Activated B cell treated with CpG ODN at 0.5 μM for 24 hours (primary cell): ENCODE measurements at regions not wholly inside any gene's neighbourhood (a gene's known extent, or its start where the extent isn't known, plus 50 kb on each side); places are given as distances from the start of the nearest gene placed in this dataset.

ENCODE experiments used
- ATAC-seq: fragments of 200-7000 bp; cut with Tn5 transposase; one replicate; pipeline ENCODE4 v1.10.0; 2021; ENCODE audit warnings: low read depth, mild to moderate bottlenecking, moderate library complexity
- CTCF ChIA-PET: fragments of 350-600 bp; sonication (Branson Sonifier 250); formaldehyde crosslinking; loops from one replicate; lab custom pipeline; 2021; ENCODE audit warnings: antibody characterized with exemption; lab: Charles Lee
- POLR2A ChIA-PET: fragments of 350-600 bp; sonication (Branson Sonifier 250); formaldehyde crosslinking; loops from one replicate; lab custom pipeline; 2021; ENCODE audit warnings: antibody characterized with exemption; lab: Charles Lee
- DNase-seq: peaks from one replicate; pipeline ENCODE4 v3.0.0; 2022
- H3K27ac Mint-ChIP-seq: one replicate; pipeline ENCODE4 v1.8.0; 2020; ENCODE audit warnings: mixed read lengths
- H3K27me3 Mint-ChIP-seq: one replicate; pipeline ENCODE4 v1.8.0; 2021; ENCODE audit warnings: mixed read lengths
- H3K36me3 Mint-ChIP-seq: one replicate; pipeline ENCODE4 v1.8.0; 2021; ENCODE audit warnings: low read depth, mixed read lengths
- H3K4me1 Mint-ChIP-seq: one replicate; pipeline ENCODE4 v1.8.0; 2021; ENCODE audit warnings: mixed read lengths
- H3K4me3 Mint-ChIP-seq: one replicate; pipeline ENCODE4 v1.8.0; 2020; ENCODE audit warnings: mild to moderate bottlenecking, mixed read lengths
- H3K9me3 Mint-ChIP-seq: one replicate; pipeline ENCODE4 v1.8.0; 2020; ENCODE audit warnings: mixed read lengths
- intact Hi-C: fragments of 100-400 bp; cut with micrococcal nuclease; formaldehyde crosslinking; loops from one replicate; pipeline ENCODE4 v1.15.1; 2024
- TF ChIP-seq, protein P1 (sequence below): fragments of 200-600 bp; IDR thresholded peaks from one replicate; pipeline ENCODE4 v1.8.0; 2022; ENCODE audit warnings: antibody characterized with exemption, mild to moderate bottlenecking

DNA sequence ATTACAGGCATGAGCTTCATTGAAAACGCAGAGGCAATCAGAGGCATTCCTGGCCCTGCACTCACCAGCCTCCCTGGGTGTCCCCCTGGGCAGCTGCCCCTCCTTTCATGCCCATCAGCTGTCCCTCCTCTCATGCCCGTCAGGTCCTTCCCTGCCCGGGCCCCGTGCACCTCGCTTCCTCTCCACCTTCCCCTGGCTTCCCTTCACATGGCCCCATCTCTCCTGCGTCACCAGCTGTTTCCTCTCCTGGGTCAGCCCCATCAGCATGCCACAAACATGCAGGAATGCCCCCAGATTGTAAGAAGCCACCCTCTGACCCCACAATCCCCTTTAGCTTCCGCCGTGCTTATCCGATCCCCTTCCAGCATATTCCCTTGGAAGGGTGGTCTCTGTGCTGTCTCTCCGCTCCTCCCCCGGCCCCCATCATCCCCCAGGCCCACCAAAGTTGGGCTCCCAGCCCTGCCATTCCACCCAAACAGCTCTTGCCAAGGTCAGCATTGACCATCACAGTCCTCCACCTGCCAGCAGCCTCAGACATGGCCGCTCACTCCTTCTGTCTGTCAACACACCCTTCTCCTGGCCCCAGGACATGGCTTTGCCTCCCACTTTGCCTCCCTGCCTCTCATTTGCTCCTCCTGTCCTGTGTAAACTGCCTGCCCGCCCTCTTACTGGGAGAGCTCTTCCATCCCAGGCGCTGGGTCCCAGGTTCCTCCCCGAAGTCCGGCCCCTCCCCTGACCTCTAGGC, 98.6 kb upstream of the IER5L start:
- CTCF ChIA-PET: interaction anchor here (1.0 kb wide), 1 partner anchor 145 kb away, joined by 3 read pairs; no protein-coding TSS in a partner anchor
- H3K27me3 Mint-ChIP-seq: peaks cover 47% of the 10 kb centered on the region
- intact Hi-C loops: no loop called here
- no peaks in the 10 kb centered on the region for H3K36me3 Mint-ChIP-seq
- POLR2A ChIA-PET: no interaction called here
- H3K4me1 Mint-ChIP-seq: peaks cover 4% of the 10 kb centered on the region
- no peak overlapping the region for H3K27ac Mint-ChIP-seq
- ATAC-seq (no peak), DNase-seq (peak; percentile 7)
- no peak overlapping the region for H3K4me3 Mint-ChIP-seq
- TF ChIP-seq, protein P1, sequence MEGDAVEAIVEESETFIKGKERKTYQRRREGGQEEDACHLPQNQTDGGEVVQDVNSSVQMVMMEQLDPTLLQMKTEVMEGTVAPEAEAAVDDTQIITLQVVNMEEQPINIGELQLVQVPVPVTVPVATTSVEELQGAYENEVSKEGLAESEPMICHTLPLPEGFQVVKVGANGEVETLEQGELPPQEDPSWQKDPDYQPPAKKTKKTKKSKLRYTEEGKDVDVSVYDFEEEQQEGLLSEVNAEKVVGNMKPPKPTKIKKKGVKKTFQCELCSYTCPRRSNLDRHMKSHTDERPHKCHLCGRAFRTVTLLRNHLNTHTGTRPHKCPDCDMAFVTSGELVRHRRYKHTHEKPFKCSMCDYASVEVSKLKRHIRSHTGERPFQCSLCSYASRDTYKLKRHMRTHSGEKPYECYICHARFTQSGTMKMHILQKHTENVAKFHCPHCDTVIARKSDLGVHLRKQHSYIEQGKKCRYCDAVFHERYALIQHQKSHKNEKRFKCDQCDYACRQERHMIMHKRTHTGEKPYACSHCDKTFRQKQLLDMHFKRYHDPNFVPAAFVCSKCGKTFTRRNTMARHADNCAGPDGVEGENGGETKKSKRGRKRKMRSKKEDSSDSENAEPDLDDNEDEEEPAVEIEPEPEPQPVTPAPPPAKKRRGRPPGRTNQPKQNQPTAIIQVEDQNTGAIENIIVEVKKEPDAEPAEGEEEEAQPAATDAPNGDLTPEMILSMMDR: no peak
- H3K9me3 Mint-ChIP-seq: no peaks in the 10 kb centered on the region

DNA sequence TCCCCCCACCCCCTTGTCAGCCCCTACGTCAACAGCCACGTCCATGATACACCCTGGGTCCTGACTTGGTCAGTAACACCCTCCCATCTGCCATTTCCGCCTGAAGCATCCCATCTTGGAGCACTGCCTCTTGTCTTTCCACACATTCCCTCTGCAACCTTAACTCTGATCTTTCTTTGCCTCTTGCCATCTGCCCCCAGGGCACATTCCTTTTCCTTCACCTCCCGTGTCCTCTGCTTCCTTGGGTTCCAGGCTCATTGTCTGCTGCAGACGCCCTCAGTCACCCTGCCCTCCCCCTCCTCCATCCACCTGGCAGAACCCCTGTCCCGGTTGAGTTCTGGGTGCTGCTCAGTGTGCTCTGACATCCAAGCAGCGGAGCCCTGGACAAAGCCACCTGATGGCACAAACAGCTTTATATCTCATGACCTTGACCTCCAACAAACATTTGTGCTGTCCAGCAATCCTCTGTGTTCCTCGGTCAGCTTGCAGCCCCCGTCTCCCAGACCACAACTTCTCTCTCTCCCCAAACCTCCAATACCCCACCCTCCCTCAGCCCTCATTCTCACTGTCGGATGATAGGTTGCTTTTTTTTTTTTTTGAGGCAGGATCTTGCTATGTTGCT, 97.7 kb upstream of the IER5L start:
- ATAC-seq (no peak), DNase-seq (peak; percentile 7)
- TF ChIP-seq, protein P1: no peak
- Mint-ChIP-seq H3K9me3 (no peaks in the 10 kb centered on the region), H3K4me1 (peaks cover 13% of the 10 kb centered on the region), H3K27me3 (peaks cover 51% of the 10 kb centered on the region), H3K36me3 (no peaks in the 10 kb centered on the region), H3K4me3 (no peak overlapping the region), H3K27ac (no peak overlapping the region)
- intact Hi-C loops: no loop called here
- POLR2A ChIA-PET: no interaction called here
- CTCF ChIA-PET: interaction anchor here (1.0 kb wide), 1 partner anchor 144 kb away, joined by 3 read pairs; no protein-coding TSS in a partner anchor

DNA sequence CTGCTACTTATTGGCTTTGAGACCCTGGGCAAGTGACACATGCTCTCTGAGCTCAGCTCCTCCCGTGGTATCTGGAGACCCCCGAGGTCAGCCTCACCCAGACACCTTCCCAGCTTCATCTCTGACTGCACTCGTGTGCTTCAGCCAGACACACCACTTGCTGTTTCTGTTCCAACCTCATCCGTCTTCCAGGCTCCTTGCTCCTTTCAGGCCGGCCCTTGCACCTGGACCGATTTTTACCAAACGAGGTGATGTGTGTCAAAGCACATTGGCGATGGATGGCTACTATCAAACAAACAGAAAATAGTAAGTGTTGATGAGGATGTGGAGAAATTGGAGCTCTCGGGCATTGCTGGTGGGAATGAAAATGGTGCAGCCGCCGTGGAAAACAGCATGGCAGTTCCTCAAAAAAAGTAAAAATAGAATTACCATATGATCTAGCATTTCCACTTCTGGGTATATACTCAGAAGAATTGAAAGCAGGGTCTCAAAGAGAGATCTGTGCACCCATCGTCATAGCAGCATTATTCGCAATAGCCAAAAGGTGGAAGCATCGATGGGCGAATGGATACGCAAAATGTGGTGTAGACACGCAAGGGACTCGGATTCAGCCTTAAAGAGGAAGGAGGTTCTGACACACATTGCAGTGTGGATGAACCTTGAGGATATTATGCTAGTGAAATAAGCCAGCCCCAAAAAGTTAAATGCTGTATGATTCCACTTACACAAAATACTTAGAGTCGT, 96.1 kb upstream of the IER5L start:
- CTCF ChIA-PET: no interaction called here
- peaks cover 22% of the 10 kb centered on the region for H3K4me1 Mint-ChIP-seq
- intact Hi-C loops: no loop called here
- H3K27ac Mint-ChIP-seq: no peak overlapping the region
- H3K36me3 Mint-ChIP-seq: no peaks in the 10 kb centered on the region
- ATAC-seq (no peak), DNase-seq (no peak)
- TF ChIP-seq, protein P1: no peak
- POLR2A ChIA-PET: interaction anchor here (0.6 kb wide), 1 partner anchor 456 kb away, joined by 7 read pairs; no protein-coding TSS in a partner anchor
- H3K9me3 Mint-ChIP-seq: no peaks in the 10 kb centered on the region
- H3K4me3 Mint-ChIP-seq: no peak overlapping the region
- peaks cover 51% of the 10 kb centered on the region for H3K27me3 Mint-ChIP-seq

DNA sequence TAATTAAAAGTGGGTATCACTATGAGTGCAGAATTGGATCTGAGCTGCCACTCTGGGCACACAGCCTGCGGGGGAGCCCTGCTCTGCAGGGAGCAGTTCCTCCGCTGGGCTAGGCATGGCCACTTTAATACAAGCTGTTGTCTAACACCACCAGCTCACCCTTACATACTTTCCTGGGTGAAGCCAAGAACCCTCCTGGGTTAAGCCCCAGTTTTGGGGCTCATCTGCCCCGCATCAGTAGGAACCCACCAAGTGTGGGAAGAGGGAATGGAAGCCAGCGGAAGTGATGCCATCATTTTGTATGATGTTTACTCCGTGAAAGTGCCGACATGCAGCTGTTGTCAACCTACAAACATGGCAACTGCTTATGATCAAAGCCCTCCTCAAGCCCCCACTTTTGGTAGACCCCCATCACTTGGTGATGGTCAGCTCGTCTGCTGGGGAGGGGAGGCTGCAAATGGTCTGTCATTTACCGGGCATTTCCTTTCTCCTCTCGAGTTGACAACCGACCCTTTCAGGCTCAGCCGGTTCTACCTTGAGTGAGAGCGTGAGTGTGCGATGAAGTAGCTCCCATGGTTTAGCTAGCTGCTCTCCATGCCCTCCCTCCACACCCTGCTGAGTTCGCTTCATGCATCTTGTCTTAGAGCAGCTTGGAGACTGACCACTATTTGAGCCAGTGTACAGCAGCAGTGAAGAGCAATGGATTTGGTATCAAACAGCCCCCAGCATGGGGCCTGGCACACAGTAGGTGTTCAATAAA, 95.3 kb upstream of the IER5L start:
- CTCF ChIA-PET: no interaction called here
- intact Hi-C loops: no loop called here
- no peaks in the 10 kb centered on the region for H3K9me3 Mint-ChIP-seq
- no peaks in the 10 kb centered on the region for H3K36me3 Mint-ChIP-seq
- DNase-seq (no peak), ATAC-seq (no peak)
- no peak overlapping the region for H3K27ac Mint-ChIP-seq
- TF ChIP-seq, protein P1: no peak
- H3K4me1 Mint-ChIP-seq: peaks cover 22% of the 10 kb centered on the region
- peaks cover 48% of the 10 kb centered on the region for H3K27me3 Mint-ChIP-seq
- H3K4me3 Mint-ChIP-seq: no peak overlapping the region
- POLR2A ChIA-PET: interaction anchor here (0.6 kb wide), 2 partner anchors 456 to 1083 kb away, joined by 3 to 7 read pairs; no protein-coding TSS in a partner anchor
